SU-DHL-6 (cell line): ENCODE measurements at regions not wholly inside any gene's neighbourhood (a gene's known extent, or its start where the extent isn't known, plus 50 kb on each side); places are given as distances from the start of the nearest gene placed in this dataset.

Experiments used
- H2AFZ ChIP-seq: fragments of 200-600 bp; sonication (generic); 2 replicates; pipeline ENCODE4 v1.6.1; 2014; ENCODE audit warnings: low read depth, mild to moderate bottlenecking, moderate library complexity, mixed read lengths, antibody characterized with exemption, low read length; ENCODE audit not compliant: severe bottlenecking
- H3F3A ChIP-seq: fragments of 200-600 bp; shearing (Covaris generic); 2 replicates; pipeline ENCODE4 v1.6.0; 2016; ENCODE audit warnings: antibody characterized with exemption, mild to moderate bottlenecking; ENCODE audit not compliant: insufficient read depth
- H3K27ac ChIP-seq: fragments of 200-600 bp; sonication (generic); 2 replicates; pipeline ENCODE4 v1.5.1; 2016; ENCODE audit warnings: low read depth, mild to moderate bottlenecking, low read length, moderate library complexity, mixed read lengths
- H3K27me3 ChIP-seq: fragments of 200-600 bp; sonication (generic), shearing (Covaris generic); 2 replicates; pipeline ENCODE4 v1.6.0; 2014; ENCODE audit warnings: mild to moderate bottlenecking, low read length
- H3K36me3 ChIP-seq: fragments of 200-600 bp; sonication (generic); 2 replicates; pipeline ENCODE4 v1.6.1; 2014; ENCODE audit warnings: mild to moderate bottlenecking, low read length, mixed read lengths
- H3K4me2 ChIP-seq: fragments of 300-600, 200-600 bp; shearing (Covaris generic), sonication (generic); 2 replicates; pipeline ENCODE4 v1.6.0; 2014; ENCODE audit warnings: low read length, low read depth, mild to moderate bottlenecking; ENCODE audit not compliant: poor library complexity, severe bottlenecking
- H3K4me3 ChIP-seq: fragments of 200-600 bp; sonication (generic); 2 replicates; pipeline ENCODE4 v1.5.1; 2014; ENCODE audit warnings: antibody characterized with exemption, low read length, mild to moderate bottlenecking, mixed read lengths; ENCODE audit not compliant: insufficient read depth, poor library complexity, severe bottlenecking
- H3K79me2 ChIP-seq: fragments of 200-600 bp; sonication (generic); 2 replicates; pipeline ENCODE4 v1.6.1; 2014; ENCODE audit warnings: mild to moderate bottlenecking, low read length, moderate library complexity; ENCODE audit not compliant: insufficient read depth
- H3K9ac ChIP-seq: fragments of 200-600 bp; sonication (generic); 2 replicates; pipeline ENCODE4 v1.7.0; 2014; ENCODE audit warnings: mild to moderate bottlenecking, low read length
- H3K9me2 ChIP-seq: fragments of 200-600 bp; sonication (generic); replicated peaks from 2 replicates; pipeline ENCODE4 v1.6.1; 2014; ENCODE audit warnings: low read length; ENCODE audit not compliant: insufficient read depth
- H3K9me3 ChIP-seq: fragments of 200-600 bp; sonication (generic); 2 replicates; pipeline ENCODE4 v1.6.1; 2014; ENCODE audit warnings: low read length, mixed read lengths; ENCODE audit not compliant: insufficient read depth
- H4K20me1 ChIP-seq: fragments of 200-600 bp; sonication (generic); 2 replicates; pipeline ENCODE4 v1.6.1; 2014; ENCODE audit warnings: low read depth, mild to moderate bottlenecking, antibody characterized with exemption, low read length, moderate library complexity, mixed read lengths
- CTCF ChIP-seq: fragments of 200-600 bp; sonication (generic); IDR thresholded peaks from one replicate; pipeline ENCODE4 v1.5.1; 2017; ENCODE audit warnings: antibody characterized with exemption, mild to moderate bottlenecking, low read length, moderate library complexity; ENCODE audit not compliant: insufficient read depth, poor library complexity, severe bottlenecking
- EZH2phosphoT487 ChIP-seq: fragments of 200-600 bp; sonication (generic), shearing (Covaris generic); conservative IDR thresholded peaks from 2 replicates; pipeline ENCODE4 v1.6.1; 2018; ENCODE audit warnings: mild to moderate bottlenecking, antibody characterized with exemption, low read length, moderate library complexity, mixed read lengths

DNA sequence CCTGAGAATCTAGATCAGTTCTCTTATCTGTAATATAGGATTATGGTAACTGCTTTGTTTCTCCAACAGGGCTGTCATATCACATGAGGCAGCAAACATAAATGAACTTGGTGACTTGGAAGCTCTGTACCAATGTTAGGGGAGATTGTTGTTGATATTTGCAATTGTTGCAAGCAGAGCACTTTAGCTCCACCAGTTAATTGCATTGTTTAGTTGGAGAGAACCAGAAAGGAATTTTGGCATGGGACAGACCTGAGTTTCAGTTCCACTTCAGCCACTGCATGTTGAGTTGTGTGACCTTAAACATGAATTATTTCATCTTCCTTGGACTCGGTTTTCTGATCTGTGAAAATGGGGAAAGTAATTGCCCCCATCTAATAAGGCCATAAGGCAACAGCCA, 142.3 kb upstream of the JUN start:
- Histone ChIP-seq H3K4me3 (no peak overlapping the region), H3F3A (no peaks in the 10 kb centered on the region), H3K79me2 (no peaks in the 10 kb centered on the region), H2AFZ (no peak overlapping the region), H3K9me2 (no peaks in the 10 kb centered on the region), H3K27ac (no peak overlapping the region), H3K36me3 (no peaks in the 10 kb centered on the region), H3K9me3 (no peaks in the 10 kb centered on the region), H3K9ac (no peak overlapping the region), H3K27me3 (no peaks in the 10 kb centered on the region), H4K20me1 (no peaks in the 10 kb centered on the region), H3K4me2 (no peak overlapping the region)
- no peak for TF ChIP-seq CTCF
- TF ChIP-seq EZH2phosphoT487 = no peak

GRCh38 chr1:58927041-58927721, 143.3 kb upstream of the JUN start:
- Histone ChIP-seq H3K79me2 (no peaks in the 10 kb centered on the region), H4K20me1 (no peaks in the 10 kb centered on the region), H3K27me3 (no peaks in the 10 kb centered on the region), H3K36me3 (no peaks in the 10 kb centered on the region), H3F3A (no peaks in the 10 kb centered on the region), H3K9ac (no peak overlapping the region), H3K9me2 (no peaks in the 10 kb centered on the region), H3K4me3 (no peak overlapping the region), H3K4me2 (no peak overlapping the region), H3K27ac (no peak overlapping the region), H3K9me3 (no peaks in the 10 kb centered on the region), H2AFZ (no peak overlapping the region)
- TF ChIP-seq EZH2phosphoT487 (no peak), CTCF (no peak)

GRCh38 chr1:58927722-58928085, 143.9 kb upstream of the JUN start:
- H3K9ac ChIP-seq = no peak overlapping the region
- no peak overlapping the region for H2AFZ ChIP-seq
- H3K9me2 ChIP-seq = no peaks in the 10 kb centered on the region
- TF ChIP-seq EZH2phosphoT487 (no peak), CTCF (no peak)
- no peaks in the 10 kb centered on the region for H3F3A ChIP-seq
- no peak overlapping the region for H3K4me3 ChIP-seq
- H3K27me3 ChIP-seq = no peaks in the 10 kb centered on the region
- no peak overlapping the region for H3K27ac ChIP-seq
- no peaks in the 10 kb centered on the region for H4K20me1 ChIP-seq
- no peaks in the 10 kb centered on the region for H3K9me3 ChIP-seq
- H3K79me2 ChIP-seq = no peaks in the 10 kb centered on the region
- no peaks in the 10 kb centered on the region for H3K36me3 ChIP-seq
- H3K4me2 ChIP-seq = no peak overlapping the region
